Erythroblast (primary cell): ENCODE measurements at regions not wholly inside any gene's neighbourhood (a gene's known extent, or its start where the extent isn't known, plus 50 kb on each side); places are given as distances from the start of the nearest gene placed in this dataset.

ENCODE experiments used
- GATA1 ChIP-seq: IDR thresholded peaks from 2 replicates; pipeline ENCODE4 v1.6.1; 2011; ENCODE audit warnings: low read depth, mild to moderate bottlenecking, control low read depth, low read length, moderate library complexity
- POLR2A ChIP-seq: IDR thresholded peaks from 2 replicates; pipeline ENCODE4 v1.6.1; 2011; ENCODE audit warnings: mild to moderate bottlenecking, low read length

DNA sequence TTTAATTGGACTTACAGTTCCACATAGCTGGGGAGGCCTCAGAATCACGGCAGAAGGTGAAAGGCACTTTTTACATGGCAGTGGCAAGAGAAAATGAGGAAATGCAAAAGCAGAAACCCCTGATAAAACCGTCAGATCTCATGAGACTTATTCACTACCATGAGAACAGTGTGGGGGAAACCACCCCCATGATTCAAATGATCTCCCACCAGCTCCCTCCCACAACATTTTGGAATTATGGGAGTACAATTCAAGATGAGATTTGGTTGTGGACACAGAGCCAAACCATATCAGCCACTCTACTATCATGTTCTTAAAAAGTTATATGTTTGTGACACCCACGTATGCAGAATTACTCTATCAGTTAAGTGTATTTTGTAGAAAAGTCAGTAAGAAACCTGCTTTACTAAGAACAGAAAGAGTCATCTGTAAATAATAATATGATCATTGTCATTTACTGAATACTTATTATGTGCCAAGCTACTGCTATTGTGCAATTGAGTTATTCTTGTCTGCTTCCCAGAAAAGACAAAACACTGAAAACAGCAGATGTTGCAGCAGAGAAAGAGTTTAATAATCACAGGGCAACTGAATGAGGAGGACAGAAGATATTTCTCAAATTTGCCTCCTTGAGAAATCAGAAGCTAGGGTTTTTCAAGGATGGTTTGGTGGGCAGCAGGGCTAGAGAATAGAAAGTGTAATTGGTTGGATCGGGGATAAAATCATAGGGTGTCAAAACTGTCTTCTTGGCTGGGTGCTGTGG lies 207.7 kb upstream of the FGGY start:
- no peak for TF ChIP-seq POLR2A
- no peak for TF ChIP-seq GATA1
